ENCODE measurements at regions not wholly inside any gene's neighbourhood (a gene's known extent, or its start where the extent isn't known, plus 50 kb on each side); places are given as distances from the start of the nearest gene placed in this dataset.

GRCh38 chr2:120477198-120477597, 131.3 kb downstream of the INHBB start:
- DNase-seq (ENCODE audit: low spot score) = no peak

GRCh38 chr2:120477831-120478481, 132.0 kb downstream of the INHBB start:
- no peak for DNase-seq (ENCODE audit: low spot score)

- no peak for DNase-seq (ENCODE audit: low spot score)
Observed at GRCh38 chr2:120480346-120480902, 134.5 kb downstream of the INHBB start.

- DNase-seq (ENCODE audit: low spot score) = no peak
Observed at GRCh38 chr2:120480903-120481445, 135.0 kb downstream of the INHBB start.

- DNase-seq (ENCODE audit: low spot score) = no peak
Observed at GRCh38 chr2:120481446-120482194, 135.7 kb downstream of the INHBB start.

GRCh38 chr2:120482334-120482733, 136.4 kb downstream of the INHBB start:
- no peak for DNase-seq (ENCODE audit: low spot score)

- DNase-seq (ENCODE audit: low spot score) = no peak
Observed at GRCh38 chr2:120483355-120483754, 137.4 kb downstream of the INHBB start.

GRCh38 chr2:120485096-120485495, 139.2 kb downstream of the INHBB start:
- no peak for DNase-seq (ENCODE audit: low spot score)

GRCh38 chr2:120486441-120486840, 140.5 kb downstream of the INHBB start:
- no peak for DNase-seq (ENCODE audit: low spot score)

GRCh38 chr2:120486946-120487345, 141.0 kb downstream of the INHBB start:
- DNase-seq (ENCODE audit: low spot score) = no peak

GRCh38 chr2:120488531-120488930, 142.6 kb downstream of the INHBB start:
- DNase-seq (ENCODE audit: low spot score) = no peak

- DNase-seq (ENCODE audit: low spot score) = no peak
Observed at GRCh38 chr2:120489023-120489422, 143.1 kb downstream of the INHBB start.

GRCh38 chr2:120490091-120490798, 144.3 kb downstream of the INHBB start:
- no peak for DNase-seq (ENCODE audit: low spot score)

GRCh38 chr2:120491111-120491625, 145.2 kb downstream of the INHBB start:
- DNase-seq (ENCODE audit: low spot score) = no peak

GRCh38 chr2:120493231-120493630, 147.3 kb downstream of the INHBB start:
- DNase-seq (ENCODE audit: low spot score) = no peak

- DNase-seq (ENCODE audit: low spot score) = no peak
Observed at GRCh38 chr2:120494446-120494845, 148.5 kb downstream of the INHBB start.

- no peak for DNase-seq (ENCODE audit: low spot score)
Observed at GRCh38 chr2:120495586-120495985, 149.7 kb downstream of the INHBB start.

GRCh38 chr2:120496235-120496634, 150.3 kb downstream of the INHBB start:
- DNase-seq (ENCODE audit: low spot score) = no peak

- DNase-seq (ENCODE audit: low spot score) = no peak
Observed at GRCh38 chr2:120496759-120497158, 150.8 kb downstream of the INHBB start.

- DNase-seq (ENCODE audit: low spot score) = no peak
Observed at GRCh38 chr2:120497261-120497977, 151.5 kb downstream of the INHBB start.

- no peak for DNase-seq (ENCODE audit: low spot score)
Observed at GRCh38 chr2:120498121-120498520, 152.2 kb downstream of the INHBB start.
